Tongue (tissue), 1 donor: ENCODE measurements at regions not wholly inside any gene's neighbourhood (a gene's known extent, or its start where the extent isn't known, plus 50 kb on each side); places are given as distances from the start of the nearest gene placed in this dataset.
"Not testable (repeated sequence)": the region's sequence is repeated elsewhere in the genome, so short reads cannot be mapped to it uniquely, and the experiment has no call there.

Source experiments
- DNase-seq: peaks from one replicate; pipeline ENCODE4 v3.0.0-alpha.2; 2015

DNA sequence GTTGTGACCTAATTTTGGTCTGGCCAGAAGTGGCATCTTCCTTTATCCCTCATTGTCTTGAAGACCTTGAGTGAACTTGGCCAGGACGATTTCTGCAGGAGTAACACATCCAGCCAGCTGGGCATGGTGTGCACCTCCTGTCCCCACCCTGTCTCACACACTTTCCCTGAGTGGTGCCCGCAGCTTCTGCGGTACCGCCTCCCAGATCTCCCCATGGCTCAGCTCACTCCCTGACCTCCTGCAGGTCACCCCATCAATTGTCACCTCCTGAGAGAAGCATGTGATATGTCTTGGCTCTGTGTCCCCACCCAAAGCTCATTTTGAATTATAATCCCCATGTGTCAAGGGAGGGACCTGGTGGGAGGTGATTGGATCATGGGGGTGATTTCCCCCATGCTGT, 50.2 kb upstream of the TP53I11 start:
- no peak for DNase-seq

- DNase-seq, result no peak
These were observed 50.9 kb upstream of the TP53I11 start for GRCh38 chr11:45001466-45002165.

GRCh38 chr11:45005106-45005505, 54.4 kb upstream of the TP53I11 start:
- no peak for DNase-seq

GRCh38 chr11:45007011-45007410, 56.3 kb upstream of the TP53I11 start:
- DNase-seq, result no peak

DNA sequence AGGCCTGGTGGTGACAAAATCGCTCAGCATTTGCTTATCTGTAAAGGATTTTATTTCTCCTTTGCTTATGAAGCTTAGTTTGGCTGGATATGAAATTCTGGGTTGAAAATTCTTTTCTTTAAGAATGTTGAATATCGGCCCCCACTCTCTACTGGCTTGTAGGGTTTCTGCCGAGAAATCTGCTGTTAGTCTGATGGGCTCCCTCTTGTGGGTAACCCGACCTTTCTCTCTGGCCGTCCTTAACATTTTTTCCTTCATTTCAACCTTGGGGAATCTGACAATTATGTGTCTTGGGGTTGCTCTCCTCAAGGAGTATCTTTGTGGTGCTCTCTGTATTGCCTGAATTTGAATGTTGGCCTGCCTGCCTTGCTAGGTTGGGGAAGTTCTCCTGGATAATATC, 65.3 kb upstream of the TP53I11 start:
- not testable (repeated sequence) for DNase-seq

GRCh38 chr11:45016446-45016845, 65.8 kb upstream of the TP53I11 start:
- DNase-seq, result not testable (repeated sequence)

DNA sequence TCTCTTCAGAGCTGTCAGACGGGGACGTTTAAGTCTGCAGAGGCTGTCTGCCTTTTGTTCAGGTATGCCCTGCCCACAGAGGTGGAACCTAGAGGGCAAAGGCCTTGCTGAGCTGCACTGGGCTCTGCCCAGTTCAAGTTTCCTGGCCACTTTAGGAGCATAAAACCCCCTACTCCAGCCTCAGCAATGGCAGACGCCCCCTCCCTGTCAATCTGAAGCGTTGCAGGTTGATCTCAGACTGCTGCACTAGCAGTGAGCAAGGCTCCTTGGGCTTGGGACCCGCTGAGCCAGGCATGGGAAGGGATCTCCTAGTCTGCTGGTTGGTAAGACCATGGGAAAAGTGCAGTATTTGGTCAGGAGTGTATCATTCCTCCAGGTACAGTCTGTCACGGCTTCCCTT, 66.6 kb upstream of the TP53I11 start:
- DNase-seq, result no peak

- no peak for DNase-seq
These were observed 70.3 kb upstream of the TP53I11 start for GRCh38 chr11:45021001-45021400.

DNA sequence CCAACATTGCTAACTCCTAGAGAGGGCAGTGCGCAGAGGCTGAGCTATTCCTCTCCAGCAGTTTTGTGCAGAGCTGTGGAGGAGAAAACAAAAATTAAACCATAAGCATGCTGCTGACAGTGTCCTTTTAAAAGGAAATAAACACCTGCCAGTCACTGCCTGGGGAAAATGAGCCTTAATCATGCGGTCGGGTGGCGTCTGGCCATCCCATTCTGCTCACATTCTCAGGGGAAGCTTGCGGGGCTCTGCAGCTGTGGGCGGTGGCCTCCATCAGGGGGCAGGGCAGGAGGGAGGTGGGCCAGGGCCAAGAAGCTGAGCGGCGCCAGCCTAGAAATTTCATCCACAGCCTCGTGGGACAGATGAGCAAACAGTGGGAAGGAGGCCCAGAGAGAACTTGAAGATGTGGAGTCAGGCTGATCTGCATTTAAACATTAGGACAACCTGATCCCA, 71.0 kb upstream of the TP53I11 start:
- DNase-seq, result peak; percentile 92

- DNase-seq, result no peak
These were observed 71.8 kb upstream of the TP53I11 start for GRCh38 chr11:45022294-45023064.

DNA sequence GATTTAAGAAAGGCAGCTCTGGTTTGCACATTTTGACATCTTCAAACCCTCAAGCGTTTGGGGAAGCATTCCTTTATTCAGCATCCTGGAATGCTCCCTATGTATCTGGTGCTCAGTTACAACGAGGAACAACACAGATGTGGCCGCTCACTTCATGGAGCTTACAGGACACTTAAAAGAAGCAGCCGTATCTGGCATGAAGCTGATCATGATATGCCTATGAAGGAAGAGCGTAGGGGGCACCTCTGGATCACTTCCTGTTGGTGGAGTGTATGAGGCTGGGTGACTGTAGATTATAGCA, 72.3 kb upstream of the TP53I11 start:
- no peak for DNase-seq

DNA sequence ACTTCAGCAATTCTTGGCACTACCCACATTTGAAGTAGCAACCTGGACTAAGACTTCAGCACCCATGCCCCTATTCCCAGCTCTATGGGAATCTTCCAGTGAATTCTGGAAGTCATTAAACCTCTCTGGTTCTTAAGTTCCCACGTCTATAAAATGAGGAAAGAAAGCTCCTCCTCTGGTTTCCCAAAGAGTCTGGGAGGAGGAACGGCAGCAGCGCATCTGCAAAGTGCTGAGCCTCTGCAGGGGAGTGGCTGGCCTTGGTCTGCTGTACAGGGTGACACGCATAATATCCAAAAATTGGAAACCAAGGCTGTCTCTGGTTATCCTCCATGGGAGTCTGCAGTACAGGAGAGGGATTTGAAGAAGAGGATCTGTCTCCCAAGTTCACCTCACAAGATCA, 73.6 kb upstream of the TP53I11 start:
- no peak for DNase-seq

GRCh38 chr11:45024846-45025588, 74.3 kb upstream of the TP53I11 start:
- DNase-seq, result no peak

DNA sequence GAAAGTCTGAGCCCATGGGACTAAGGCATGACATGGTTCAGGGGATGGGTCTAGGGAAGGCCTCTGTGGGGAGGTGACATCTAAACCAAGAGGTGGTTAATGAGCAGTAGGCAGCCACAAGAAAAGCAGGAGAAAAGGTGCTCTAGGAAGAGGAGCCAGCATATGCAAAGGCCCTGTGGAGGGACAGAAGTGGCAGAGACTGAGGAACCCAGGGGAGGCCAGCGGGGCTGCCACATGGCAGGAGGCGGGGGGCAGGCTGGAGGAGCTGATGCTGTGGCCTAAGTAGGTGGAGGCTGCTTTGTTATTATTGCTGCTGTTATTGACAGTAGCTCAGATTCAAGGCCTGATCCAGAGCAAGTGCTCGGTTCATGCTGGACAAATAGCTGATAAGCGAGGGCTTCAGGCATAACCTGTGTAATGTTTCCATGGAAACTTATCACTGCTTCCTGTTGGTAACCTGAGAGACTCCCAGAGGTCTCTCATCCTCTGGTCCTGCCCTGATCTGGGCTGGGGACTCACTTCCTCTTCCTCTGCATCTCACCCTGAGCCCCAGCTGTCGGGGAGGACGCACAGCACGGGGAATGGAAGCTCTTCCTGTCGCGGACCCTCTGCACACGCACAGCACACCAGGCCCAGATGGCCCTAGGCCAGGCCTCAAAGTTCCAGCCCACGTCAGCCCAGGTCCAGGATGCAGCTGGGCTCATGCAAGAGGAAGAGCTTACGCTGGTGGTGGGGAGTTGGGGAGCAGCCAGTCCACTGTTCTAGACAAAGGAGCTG, 75.2 kb upstream of the TP53I11 start:
- DNase-seq, result peak; percentile 88

DNA sequence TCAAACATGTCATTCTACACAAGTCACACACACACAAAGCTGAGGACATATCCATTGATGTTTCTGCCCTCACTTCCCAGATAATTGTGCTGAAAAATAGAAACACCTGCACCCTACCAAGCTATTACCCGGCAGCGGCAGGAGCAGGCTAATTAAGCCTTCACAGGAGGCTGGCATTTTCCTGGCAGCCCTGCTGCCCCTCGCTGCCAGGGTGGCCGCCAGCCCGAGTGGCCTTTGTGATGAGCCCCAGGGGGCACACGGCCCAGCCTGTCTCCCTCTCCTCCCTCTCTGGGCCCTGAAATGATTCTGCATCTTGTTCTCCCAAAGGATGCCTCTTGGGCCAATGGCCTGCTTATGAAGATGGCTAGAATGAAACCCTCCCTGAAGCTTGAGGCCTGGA, 76.2 kb upstream of the TP53I11 start:
- DNase-seq, result no peak

- no peak for DNase-seq
These were observed 76.6 kb upstream of the TP53I11 start for GRCh38 chr11:45027312-45027711.

DNA sequence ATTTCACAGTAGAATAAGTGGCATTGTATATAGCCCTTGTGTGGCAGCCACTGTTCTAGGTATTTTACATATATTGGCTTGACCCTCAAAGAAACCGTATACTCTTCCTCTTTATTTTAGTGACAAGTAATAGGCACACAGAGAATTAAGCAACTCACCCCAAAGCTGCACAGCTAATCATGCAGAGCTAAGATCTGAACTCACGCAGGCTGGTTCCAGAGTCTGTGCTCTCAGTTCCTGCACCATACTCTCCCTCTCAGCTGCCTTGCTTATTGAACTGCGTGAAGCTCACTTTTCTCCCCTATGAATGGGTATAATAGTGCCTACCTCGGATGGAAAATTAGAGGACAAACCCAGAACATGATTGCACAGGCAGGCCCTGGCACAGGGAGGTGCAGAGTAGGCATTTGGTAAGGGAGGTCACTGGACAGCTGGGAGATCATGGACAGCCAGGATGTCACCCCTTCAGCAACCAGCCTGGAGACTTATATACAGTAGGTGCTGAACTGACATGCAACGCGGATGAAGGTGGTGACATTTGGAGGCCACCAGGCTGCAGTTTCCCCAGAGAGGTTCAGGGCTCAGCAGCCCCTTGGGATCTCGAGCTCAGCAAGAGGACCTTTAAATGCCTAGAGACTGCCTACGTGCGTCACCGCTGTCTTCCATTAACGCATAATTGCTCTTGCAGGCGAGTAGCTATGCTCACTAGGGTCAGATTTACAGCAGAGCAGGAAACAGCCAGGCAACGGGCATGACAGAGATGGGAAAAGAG, 78.4 kb upstream of the TP53I11 start:
- no peak for DNase-seq

DNA sequence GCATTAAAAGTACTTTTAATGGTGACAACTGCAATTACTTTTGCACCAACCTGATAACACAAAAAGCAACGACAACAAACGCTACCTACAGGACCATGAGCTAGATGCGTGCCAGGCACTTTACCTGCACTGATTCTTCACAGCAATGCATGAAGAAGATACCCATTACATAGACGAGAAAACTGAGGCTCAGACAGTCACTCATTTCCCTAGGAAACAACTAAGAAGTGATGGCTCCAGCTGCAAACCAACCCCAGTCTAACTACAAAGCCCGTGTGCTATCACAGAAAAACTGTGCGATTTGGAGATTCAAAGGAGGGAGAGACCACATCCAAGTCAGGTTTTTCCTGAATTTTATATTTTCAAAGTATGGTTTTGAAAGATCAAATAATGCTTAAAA, 80.1 kb upstream of the TP53I11 start:
- DNase-seq, result no peak

DNA sequence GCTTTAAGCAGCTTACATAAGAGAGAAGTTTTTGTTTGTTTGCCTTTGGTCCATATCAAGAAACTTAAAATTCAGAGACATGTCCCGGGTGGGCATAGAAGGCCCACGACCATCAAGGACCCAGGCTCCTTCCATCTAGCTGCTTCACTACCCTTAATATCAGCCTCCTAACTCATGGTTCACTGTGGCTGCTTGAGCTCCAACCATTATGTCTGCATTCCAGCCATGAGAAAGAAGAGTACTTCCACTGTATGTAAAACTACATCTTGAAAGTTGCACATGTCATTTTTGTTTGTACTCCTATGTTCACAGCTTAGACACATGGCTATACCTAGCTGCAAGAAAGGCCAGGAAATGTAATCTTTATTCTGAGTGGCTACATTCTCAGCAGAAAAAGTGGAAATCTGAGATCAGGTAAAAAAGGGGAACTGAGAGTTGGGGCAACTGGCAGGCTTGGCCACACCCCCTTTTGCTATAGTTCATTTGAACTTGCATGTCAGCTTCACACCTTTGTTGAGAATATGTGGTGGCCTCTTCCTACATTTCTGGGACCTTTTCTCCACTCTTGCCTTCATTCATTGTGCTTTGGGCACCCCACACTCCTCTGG, 81.3 kb upstream of the TP53I11 start:
- no peak for DNase-seq

DNA sequence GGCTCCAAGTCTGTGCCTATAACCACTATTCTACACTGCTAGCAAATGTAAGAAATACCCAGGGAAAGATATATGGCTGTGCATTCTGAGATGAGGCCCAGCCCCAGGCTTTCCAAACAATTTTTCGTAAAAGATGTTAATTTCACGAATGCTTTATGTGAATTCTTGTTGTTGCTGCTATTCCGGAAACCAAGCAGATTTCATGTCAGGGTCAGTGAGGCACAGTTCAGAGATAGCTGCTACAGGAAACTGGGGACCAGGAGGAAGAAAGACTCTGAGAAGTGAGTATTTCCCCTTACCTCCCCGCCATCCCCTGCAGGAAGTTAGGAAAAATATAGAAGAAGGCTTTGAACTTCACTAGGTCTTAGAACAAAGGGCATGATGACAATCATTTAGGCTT, 84.7 kb upstream of the TP53I11 start:
- no peak for DNase-seq

GRCh38 chr11:45036010-45036409, 85.3 kb upstream of the TP53I11 start:
- DNase-seq, result no peak
